HepG2 (cell line): ENCODE measurements at regions not wholly inside any gene's neighbourhood (a gene's known extent, or its start where the extent isn't known, plus 50 kb on each side); places are given as distances from the start of the nearest gene placed in this dataset.

Experiments
- ATAC-seq: fragments of 200-7000 bp; cut with Tn5 transposase; 3 replicates; pipeline ENCODE4 v1.9.1; 2020; ENCODE audit warnings: mild to moderate bottlenecking, moderate library complexity
- BruUV-seq: library from RNA; stranded (reverse); fragments of 400-500 nt; replicated peaks from 2 replicates; lab custom pipeline; 2021; lab: Mats Ljungman, UMichigan
- CTCF ChIA-PET: fragments of 300-600 bp; formaldehyde crosslinking; extraction: SDS; loops from one replicate; lab custom pipeline; 2021; ENCODE audit warnings: low total read pairs, inconsistent platforms, low intra/inter-chr PET ratio; lab: Yijun Ruan, JAX
- POLR2A ChIA-PET: fragments of 350-600 bp; sonication (Branson Sonifier 250); formaldehyde crosslinking; loops from one replicate; lab custom pipeline; 2020; ENCODE audit warnings: antibody characterized with exemption, inconsistent platforms; lab: Yijun Ruan, JAX
- DNase-seq: peaks from one replicate; pipeline ENCODE4 v3.0.0-alpha.2; 2015; ENCODE audit warnings: low spot score
- FAIRE-seq: peaks from 3 replicates; lab custom pipeline; 2011; peaks lifted over from hg19 to GRCh38; lab: Jason Lieb, UNC
- H2AFZ ChIP-seq: one replicate; pipeline ENCODE4 v1.6.1; 2011; ENCODE audit warnings: low read length, inconsistent platforms
- H3K27ac ChIP-seq: fragments of 300-600 bp; 3 replicates; pipeline ENCODE4 v1.8.0; 2011; ENCODE audit warnings: mixed run types, mild to moderate bottlenecking, mixed read lengths, low read length, inconsistent platforms; ENCODE audit not compliant: insufficient read depth; ENCODE audit errors: extremely low read length
- H3K27me3 ChIP-seq, 2 experiments: fragments of 200-600 bp in 1 of 2; 2 replicates in 1 of 2; 3 replicates in 1 of 2; pipeline versions ENCODE4 v1.6.0 to v1.8.0; 2011; ENCODE audit warnings: low read length in 2 of 2, mild to moderate bottlenecking in 2 of 2, moderate library complexity in 2 of 2, inconsistent platforms in 1 of 2; ENCODE audit not compliant: insufficient read depth in 2 of 2, control insufficient read depth in 1 of 2
- H3K36me3 ChIP-seq, 2 experiments: fragments of 200-600 bp in 1 of 2; replicated peaks in 1 of 2; 2 replicates in 1 of 2; 3 replicates in 1 of 2; pipeline versions ENCODE4 v1.5.1 to v1.8.0; 2011; ENCODE audit warnings: low read length in 2 of 2, inconsistent platforms in 1 of 2; ENCODE audit not compliant: insufficient read depth in 2 of 2, control insufficient read depth in 1 of 2
- H3K4me1 ChIP-seq: 2 replicates; pipeline ENCODE4 v1.5.1; 2012; ENCODE audit warnings: low read length, inconsistent platforms; ENCODE audit not compliant: insufficient read depth
- H3K4me2 ChIP-seq: 2 replicates; pipeline ENCODE4 v1.6.0; 2011; ENCODE audit warnings: low read depth, low read length, inconsistent platforms
- H3K4me3 ChIP-seq, 3 experiments: fragments of 200-600 bp in 1 of 3; sonication (generic), shearing (Covaris generic) in 1 of 3; replicated peaks in 1 of 3; 2 replicates each; pipeline ENCODE4 v1.5.1; 2011 to 2016; ENCODE audit warnings: low read length in 3 of 3, inconsistent platforms in 2 of 3, low read depth in 2 of 3, mild to moderate bottlenecking in 2 of 3, control low read depth in 1 of 3, mixed read lengths in 1 of 3; ENCODE audit not compliant: insufficient read depth in 1 of 3
- H3K79me2 ChIP-seq: one replicate; pipeline ENCODE4 v1.6.1; 2011; ENCODE audit warnings: low read length, inconsistent platforms; ENCODE audit not compliant: insufficient read depth
- H3K9ac ChIP-seq: 2 replicates; pipeline ENCODE4 v1.6.0; 2011; ENCODE audit warnings: mild to moderate bottlenecking, low read depth, low read length, inconsistent platforms; ENCODE audit not compliant: insufficient read depth
- H3K9me3 ChIP-seq: 2 replicates; pipeline ENCODE4 v1.5.1; 2012; ENCODE audit warnings: mild to moderate bottlenecking, low read length
- H4K20me1 ChIP-seq: 2 replicates; pipeline ENCODE4 v1.6.0; 2011; ENCODE audit warnings: inconsistent platforms, mild to moderate bottlenecking, low read length, moderate library complexity; ENCODE audit not compliant: insufficient read depth
- ARNTL ChIP-seq: sonication (generic); formaldehyde crosslinking; IDR thresholded peaks from 2 replicates; pipeline ENCODE4 v1.4.0; 2020; ENCODE audit warnings: mild to moderate bottlenecking, missing genetic modification reagents
- BHLHE40 ChIP-seq: IDR thresholded peaks from 2 replicates; pipeline ENCODE4 v1.6.1; 2011; ENCODE audit warnings: low read length, improper control_type of control experiment
- CBX5 ChIP-seq: sonication (generic); formaldehyde crosslinking; IDR thresholded peaks from 2 replicates; pipeline ENCODE4 v1.4.0; 2020; ENCODE audit warnings: missing genetic modification reagents, borderline replicate concordance
- CHCHD3 ChIP-seq: sonication (generic); formaldehyde crosslinking; IDR thresholded peaks from 2 replicates; pipeline ENCODE4 v1.8.0; 2022; ENCODE audit warnings: mild to moderate bottlenecking, missing genetic modification reagents, moderate library complexity
- FLYWCH1 ChIP-seq: sonication (generic); formaldehyde crosslinking; IDR thresholded peaks from 2 replicates; pipeline ENCODE4 v1.8.1; 2023; ENCODE audit warnings: mild to moderate bottlenecking, missing genetic modification reagents
- HINFP ChIP-seq: sonication (generic); formaldehyde crosslinking; IDR thresholded peaks from 2 replicates; pipeline ENCODE4 v1.4.0; 2020; ENCODE audit warnings: low read depth, mild to moderate bottlenecking, missing genetic modification reagents
- HNF4A ChIP-seq: sonication (generic); formaldehyde crosslinking; IDR thresholded peaks from 2 replicates; pipeline ENCODE4 v1.4.0; 2020; ENCODE audit warnings: missing genetic modification reagents
- NFE2L1 ChIP-seq: sonication (generic); formaldehyde crosslinking; IDR thresholded peaks from 2 replicates; pipeline ENCODE4 v1.4.0; 2020; ENCODE audit warnings: missing genetic modification reagents, mild to moderate bottlenecking, borderline replicate concordance
- ZNF619 ChIP-seq: sonication (generic); formaldehyde crosslinking; IDR thresholded peaks from 2 replicates; pipeline ENCODE4 v1.4.0; 2020; ENCODE audit warnings: mild to moderate bottlenecking, missing genetic modification reagents
- WGBS: methylation state at CpG from one replicate; pipeline ENCODE4 v1.1.6; 2017; ENCODE audit warnings: low lambda C conversion rate; 5-methylcytosine and 5-hydroxymethylcytosine counted together
- in situ Hi-C: cut with HindIII; loops from 2 replicates; pipeline ENCODE4 v1.10.0; 2017; ENCODE audit warnings: low pct_unique_long_range_greater_than_20kb; ENCODE audit not compliant: extremely low pct_ligation_motif_present
- intact Hi-C: fragments of 100-400 bp; cut with micrococcal nuclease; formaldehyde crosslinking; loops from one replicate; pipeline ENCODE4 v1.10.0; 2022; ENCODE audit not compliant: unreplicated experiment
- TF ChIP-seq, protein P1 (sequence below): sonication (generic); formaldehyde crosslinking; IDR thresholded peaks from 2 replicates; pipeline ENCODE4 v1.5.0; 2020; ENCODE audit warnings: missing genetic modification reagents
- TF ChIP-seq, protein P2 (sequence below): sonication (generic); formaldehyde crosslinking; IDR thresholded peaks from 2 replicates; pipeline ENCODE4 v1.9.0; 2022; ENCODE audit warnings: missing genetic modification reagents, mild to moderate bottlenecking, borderline replicate concordance

GRCh38 chr9:20030671-20031070, 241.8 kb upstream of the SLC24A2 start:
- H4K20me1 ChIP-seq: no peaks in the 10 kb centered on the region
- DNase-seq (no peak), FAIRE-seq (no peak), ATAC-seq (no peak)
- POLR2A ChIA-PET: no interaction called here
- WGBS: 0% methylated on average over 2 of the region's 2 CpGs
- TF ChIP-seq CBX5 (CRISPR knock-in tag) (no peak), CHCHD3 (CRISPR knock-in tag) (no peak), BHLHE40 (no peak), FLYWCH1 (CRISPR knock-in tag) (no peak), ARNTL (CRISPR knock-in tag) (no peak), ZNF619 (CRISPR knock-in tag) (no peak), NFE2L1 (CRISPR knock-in tag) (no peak), HINFP (CRISPR knock-in tag) (no peak), HNF4A (CRISPR knock-in tag) (no peak)
- TF ChIP-seq, protein P1, sequence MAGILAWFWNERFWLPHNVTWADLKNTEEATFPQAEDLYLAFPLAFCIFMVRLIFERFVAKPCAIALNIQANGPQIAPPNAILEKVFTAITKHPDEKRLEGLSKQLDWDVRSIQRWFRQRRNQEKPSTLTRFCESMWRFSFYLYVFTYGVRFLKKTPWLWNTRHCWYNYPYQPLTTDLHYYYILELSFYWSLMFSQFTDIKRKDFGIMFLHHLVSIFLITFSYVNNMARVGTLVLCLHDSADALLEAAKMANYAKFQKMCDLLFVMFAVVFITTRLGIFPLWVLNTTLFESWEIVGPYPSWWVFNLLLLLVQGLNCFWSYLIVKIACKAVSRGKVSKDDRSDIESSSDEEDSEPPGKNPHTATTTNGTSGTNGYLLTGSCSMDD (CRISPR knock-in tag): no peak
- TF ChIP-seq, protein P2, sequence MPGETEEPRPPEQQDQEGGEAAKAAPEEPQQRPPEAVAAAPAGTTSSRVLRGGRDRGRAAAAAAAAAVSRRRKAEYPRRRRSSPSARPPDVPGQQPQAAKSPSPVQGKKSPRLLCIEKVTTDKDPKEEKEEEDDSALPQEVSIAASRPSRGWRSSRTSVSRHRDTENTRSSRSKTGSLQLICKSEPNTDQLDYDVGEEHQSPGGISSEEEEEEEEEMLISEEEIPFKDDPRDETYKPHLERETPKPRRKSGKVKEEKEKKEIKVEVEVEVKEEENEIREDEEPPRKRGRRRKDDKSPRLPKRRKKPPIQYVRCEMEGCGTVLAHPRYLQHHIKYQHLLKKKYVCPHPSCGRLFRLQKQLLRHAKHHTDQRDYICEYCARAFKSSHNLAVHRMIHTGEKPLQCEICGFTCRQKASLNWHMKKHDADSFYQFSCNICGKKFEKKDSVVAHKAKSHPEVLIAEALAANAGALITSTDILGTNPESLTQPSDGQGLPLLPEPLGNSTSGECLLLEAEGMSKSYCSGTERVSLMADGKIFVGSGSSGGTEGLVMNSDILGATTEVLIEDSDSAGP (CRISPR knock-in tag): no peak
- intact Hi-C loops (no loop called here), in situ Hi-C loops (no loop called here)
- BruUV-seq: no TSS peak
- no peaks in the 10 kb centered on the region for H3K36me3 ChIP-seq
- H3K27me3 ChIP-seq: no peaks in the 10 kb centered on the region
- H3K9me3 ChIP-seq: no peaks in the 10 kb centered on the region
- H3K4me1 ChIP-seq: no peaks in the 10 kb centered on the region
- H3K4me3 ChIP-seq: no peak overlapping the region
- H3K27ac ChIP-seq: no peak overlapping the region
- H3K4me2 ChIP-seq: no peak overlapping the region
- H3K79me2 ChIP-seq: no peaks in the 10 kb centered on the region
- CTCF ChIA-PET: no interaction called here
- H3K9ac ChIP-seq: no peak overlapping the region
- no peak overlapping the region for H2AFZ ChIP-seq
